B cell (primary cell): ENCODE measurements at regions not wholly inside any gene's neighbourhood (a gene's known extent, or its start where the extent isn't known, plus 50 kb on each side); places are given as distances from the start of the nearest gene placed in this dataset.

Source experiments
- CTCF ChIP-seq: fragments of 200-600 bp; IDR thresholded peaks from one replicate; pipeline ENCODE4 v1.8.0; 2022; ENCODE audit warnings: antibody characterized with exemption, mild to moderate bottlenecking
- EZH2 ChIP-seq: IDR thresholded peaks from 2 replicates; pipeline ENCODE4 v1.6.1; 2012; ENCODE audit warnings: borderline replicate concordance, low read depth, mild to moderate bottlenecking, moderate library complexity, low read length; ENCODE audit not compliant: insufficient read depth, poor library complexity, severe bottlenecking

GRCh38 chr15:69753867-69754266 lies 301.2 kb downstream of the RPLP1 start:
- TF ChIP-seq CTCF (no peak), EZH2 (no peak)
